Keratinocyte (primary cell): ENCODE measurements at regions not wholly inside any gene's neighbourhood (a gene's known extent, or its start where the extent isn't known, plus 50 kb on each side); places are given as distances from the start of the nearest gene placed in this dataset.
A peak's percentile ranks its signal among the peaks of the same experiment; 100 is the strongest.

Experiments
- DNase-seq: peaks from one replicate; pipeline ENCODE4 v3.0.0-alpha.2; 2011; ENCODE audit warnings: low read depth, missing footprints, low spot score
- FAIRE-seq: peaks from 2 replicates; lab custom pipeline; 2011; peaks lifted over from hg19 to GRCh38; lab: Jason Lieb, UNC
- H2AFZ ChIP-seq: 2 replicates; pipeline ENCODE4 v1.6.0; 2012; ENCODE audit warnings: low read length, control low read depth, inconsistent platforms; ENCODE audit not compliant: control insufficient read depth
- H3K27ac ChIP-seq: 2 replicates; pipeline ENCODE4 v1.5.1; 2011; ENCODE audit warnings: low read length; ENCODE audit not compliant: control insufficient read depth, insufficient read depth
- H3K27me3 ChIP-seq: 3 replicates; pipeline ENCODE4 v1.6.0; 2011; ENCODE audit warnings: low read length; ENCODE audit not compliant: control insufficient read depth, insufficient read depth; ENCODE audit errors: extremely low read depth
- H3K36me3 ChIP-seq, 2 experiments: 2 replicates in 1 of 2; 3 replicates in 1 of 2; pipeline ENCODE4 v1.5.1; 2011; ENCODE audit warnings: low read length in 2 of 2, mild to moderate bottlenecking in 1 of 2; ENCODE audit not compliant: control insufficient read depth in 2 of 2, insufficient read depth in 2 of 2; ENCODE audit errors: extremely low read depth in 1 of 2
- H3K4me1 ChIP-seq: 3 replicates; pipeline ENCODE4 v1.5.1; 2011; ENCODE audit warnings: low read length; ENCODE audit not compliant: control insufficient read depth, insufficient read depth; ENCODE audit errors: extremely low read depth
- H3K4me2 ChIP-seq: 3 replicates; pipeline ENCODE4 v1.6.0; 2011; ENCODE audit warnings: low read depth, low read length; ENCODE audit not compliant: control insufficient read depth, insufficient read depth; ENCODE audit errors: extremely low read depth
- H3K4me3 ChIP-seq, 3 experiments: fragments of 200-600 bp in 1 of 3; sonication (generic) in 1 of 3; 2 replicates in 2 of 3; 3 replicates in 1 of 3; pipeline ENCODE4 v1.5.1; 2011 to 2016; ENCODE audit warnings: low read length in 3 of 3, mild to moderate bottlenecking in 3 of 3, control low read depth in 2 of 3, inconsistent platforms in 1 of 3, low read depth in 1 of 3, mixed read lengths in 1 of 3, mixed run types in 1 of 3, moderate library complexity in 1 of 3; ENCODE audit not compliant: control insufficient read depth in 2 of 3, insufficient read depth in 2 of 3; ENCODE audit errors: extremely low read depth in 1 of 3
- H3K79me2 ChIP-seq: 2 replicates; pipeline ENCODE4 v1.6.0; 2012; ENCODE audit warnings: low read length; ENCODE audit not compliant: control insufficient read depth, insufficient read depth
- H3K9ac ChIP-seq: 3 replicates; pipeline ENCODE4 v1.6.0; 2011; ENCODE audit warnings: low read length; ENCODE audit not compliant: control insufficient read depth, insufficient read depth; ENCODE audit errors: extremely low read depth
- H3K9me1 ChIP-seq: 3 replicates; pipeline ENCODE4 v1.6.0; 2011; ENCODE audit warnings: low read length; ENCODE audit not compliant: control insufficient read depth, insufficient read depth; ENCODE audit errors: extremely low read depth
- H3K9me3 ChIP-seq: 2 replicates; pipeline ENCODE4 v1.5.1; 2012; ENCODE audit warnings: low read depth, low read length; ENCODE audit not compliant: control insufficient read depth
- H4K20me1 ChIP-seq: 3 replicates; pipeline ENCODE4 v1.6.0; 2011; ENCODE audit warnings: low read length; ENCODE audit not compliant: control insufficient read depth, insufficient read depth; ENCODE audit errors: extremely low read depth
- CTCF ChIP-seq, 3 experiments: IDR thresholded peaks in 1 of 3; conservative IDR thresholded peaks in 1 of 3; optimal IDR thresholded peaks in 1 of 3; 2 replicates in 2 of 3; 3 replicates in 1 of 3; pipeline versions ENCODE3 to v1.5.1; 2011; ENCODE audit warnings: low read length in 3 of 3, mild to moderate bottlenecking in 3 of 3, moderate library complexity in 2 of 3, control low read depth in 1 of 3, inconsistent platforms in 1 of 3; ENCODE audit not compliant: insufficient read depth in 2 of 3; ENCODE audit errors: extremely low read depth in 1 of 3
- EZH2 ChIP-seq: IDR thresholded peaks from one replicate; pipeline ENCODE4 v1.6.1; 2012; ENCODE audit warnings: inconsistent platforms, mild to moderate bottlenecking, low read length, moderate library complexity
- dilution Hi-C: fragments of 300-500 bp; cut with MboI; formaldehyde crosslinking; loops from one replicate; pipeline ENCODE4 v1.7.0; 2020; ENCODE audit warnings: low sequenced_read_pairs; ENCODE audit not compliant: extremely low pct_ligation_motif_present

- Histone ChIP-seq H3K4me1 (no peaks in the 10 kb centered on the region), H3K9me1 (no peaks in the 10 kb centered on the region), H3K9ac (no peak overlapping the region), H3K27ac (no peak overlapping the region), H2AFZ (no peak overlapping the region), H3K27me3 (no peaks in the 10 kb centered on the region), H4K20me1 (no peaks in the 10 kb centered on the region), H3K4me3 (no peak overlapping the region), H3K79me2 (no peaks in the 10 kb centered on the region), H3K9me3 (no peaks in the 10 kb centered on the region), H3K36me3 (no peaks in the 10 kb centered on the region), H3K4me2 (no peak overlapping the region)
- dilution Hi-C loops = no loop called here
- TF ChIP-seq EZH2 (no peak), CTCF (optimal IDR thresholded peaks at IDR 0.05 in 1 of 3, IDR thresholded peaks at IDR 0.05 in 1 of 3, conservative IDR thresholded peaks at IDR 0.05 in 1 of 3; ENCODE audit: extremely low read depth in 1 of 3, insufficient read depth in 2 of 3, low read length in 3 of 3) (no peak)
- DNase-seq (no peak), FAIRE-seq (no peak)
Measured at GRCh38 chr2:157053876-157054275, 203.6 kb upstream of the GALNT5 start.

- DNase-seq = no peak
- Histone ChIP-seq H3K9me1 (no peaks in the 10 kb centered on the region), H3K79me2 (no peaks in the 10 kb centered on the region), H3K9me3 (no peaks in the 10 kb centered on the region), H2AFZ (no peak overlapping the region), H3K4me2 (no peak overlapping the region), H3K27ac (no peak overlapping the region), H3K27me3 (no peaks in the 10 kb centered on the region), H3K4me3 (no peak overlapping the region), H4K20me1 (no peaks in the 10 kb centered on the region), H3K4me1 (no peaks in the 10 kb centered on the region), H3K9ac (no peak overlapping the region), H3K36me3 (no peaks in the 10 kb centered on the region)
- TF ChIP-seq CTCF (optimal IDR thresholded peaks at IDR 0.05 in 1 of 3, IDR thresholded peaks at IDR 0.05 in 1 of 3, conservative IDR thresholded peaks at IDR 0.05 in 1 of 3; ENCODE audit: extremely low read depth in 1 of 3, insufficient read depth in 2 of 3, low read length in 3 of 3) = peak in 2 of 3 experiments; percentile 22 to 28
- no peak for TF ChIP-seq EZH2
- FAIRE-seq = no peak
- dilution Hi-C loops = no loop called here
Measured at GRCh38 chr2:157055660-157056199, 201.8 kb upstream of the GALNT5 start.
